Thyroid gland (tissue), 4 donors: ENCODE measurements at regions not wholly inside any gene's neighbourhood (a gene's known extent, or its start where the extent isn't known, plus 50 kb on each side); places are given as distances from the start of the nearest gene placed in this dataset.

Experiments
- POLR2A ChIP-seq, 2 donors: fragments of 450-650 bp; IDR thresholded peaks; one replicate each; pipeline ENCODE4 v1.6.1; 2017; ENCODE audit warnings: antibody characterized with exemption in 2 of 2, mild to moderate bottlenecking in 2 of 2, moderate library complexity in 1 of 2
- TF ChIP-seq, protein P1 (sequence below), 6 experiments: fragments of 200-600 bp in 3 of 6; fragments of 450-650 bp in 3 of 6; sonication (generic) in 3 of 6; IDR thresholded peaks; one replicate each; pipeline ENCODE4 v1.5.1; 2016 to 2019; ENCODE audit warnings: antibody characterized with exemption in 6 of 6, mild to moderate bottlenecking in 2 of 6, inconsistent platforms in 1 of 6, moderate library complexity in 1 of 6

DNA sequence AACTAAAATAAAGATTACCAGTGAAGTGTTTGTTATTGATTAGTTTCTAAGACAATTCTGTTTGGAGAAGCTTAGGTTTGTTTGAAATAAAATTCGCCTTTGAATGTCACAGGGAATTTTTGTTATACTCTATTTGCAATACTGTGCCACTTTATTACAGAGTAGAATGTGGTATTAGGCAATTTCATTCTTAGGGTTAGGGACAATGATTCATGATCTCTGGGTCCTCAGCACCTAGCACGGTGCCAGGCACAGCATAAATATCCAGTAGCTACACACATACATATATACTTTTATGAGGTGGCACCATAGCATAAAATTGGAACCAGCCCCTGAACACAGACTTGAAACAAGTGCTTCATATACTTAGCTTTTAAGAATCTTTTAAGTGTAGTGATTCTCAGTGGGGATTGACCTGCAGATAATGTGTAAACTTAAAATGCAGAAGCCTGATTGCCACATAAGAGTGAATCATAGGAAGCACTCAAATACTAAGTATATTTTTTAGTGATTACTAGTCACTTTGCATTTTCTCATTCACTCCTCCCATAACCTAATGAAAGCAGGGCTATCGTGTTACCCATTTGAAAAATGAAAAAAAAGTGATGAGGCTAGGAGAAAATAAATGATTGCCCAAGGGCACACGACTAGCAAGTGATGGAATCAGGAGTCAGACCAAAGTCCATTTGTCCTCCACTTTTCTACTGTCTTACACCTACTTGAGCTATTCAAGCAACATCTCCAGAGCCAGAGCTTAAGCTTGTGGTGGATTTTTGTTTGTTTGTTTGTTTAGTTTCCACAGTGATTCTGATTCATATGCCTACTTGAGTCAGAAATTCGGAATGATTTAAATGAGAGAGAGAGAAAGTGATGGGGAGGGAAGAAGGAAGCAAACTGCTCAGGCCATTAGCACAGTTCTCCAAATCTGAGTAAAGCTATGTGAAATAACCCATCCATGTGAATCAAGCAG, 366.0 kb upstream of the FGF13 start:
- TF ChIP-seq, protein P1, sequence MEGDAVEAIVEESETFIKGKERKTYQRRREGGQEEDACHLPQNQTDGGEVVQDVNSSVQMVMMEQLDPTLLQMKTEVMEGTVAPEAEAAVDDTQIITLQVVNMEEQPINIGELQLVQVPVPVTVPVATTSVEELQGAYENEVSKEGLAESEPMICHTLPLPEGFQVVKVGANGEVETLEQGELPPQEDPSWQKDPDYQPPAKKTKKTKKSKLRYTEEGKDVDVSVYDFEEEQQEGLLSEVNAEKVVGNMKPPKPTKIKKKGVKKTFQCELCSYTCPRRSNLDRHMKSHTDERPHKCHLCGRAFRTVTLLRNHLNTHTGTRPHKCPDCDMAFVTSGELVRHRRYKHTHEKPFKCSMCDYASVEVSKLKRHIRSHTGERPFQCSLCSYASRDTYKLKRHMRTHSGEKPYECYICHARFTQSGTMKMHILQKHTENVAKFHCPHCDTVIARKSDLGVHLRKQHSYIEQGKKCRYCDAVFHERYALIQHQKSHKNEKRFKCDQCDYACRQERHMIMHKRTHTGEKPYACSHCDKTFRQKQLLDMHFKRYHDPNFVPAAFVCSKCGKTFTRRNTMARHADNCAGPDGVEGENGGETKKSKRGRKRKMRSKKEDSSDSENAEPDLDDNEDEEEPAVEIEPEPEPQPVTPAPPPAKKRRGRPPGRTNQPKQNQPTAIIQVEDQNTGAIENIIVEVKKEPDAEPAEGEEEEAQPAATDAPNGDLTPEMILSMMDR (IDR thresholded peaks at IDR 0.05) = no peak
- no peak for TF ChIP-seq POLR2A (IDR thresholded peaks at IDR 0.05)
